Body of pancreas (tissue), 4 donors: ENCODE measurements at regions not wholly inside any gene's neighbourhood (a gene's known extent, or its start where the extent isn't known, plus 50 kb on each side); places are given as distances from the start of the nearest gene placed in this dataset.

Experiments
- ATAC-seq: fragments of 150-250 bp; one replicate; pipeline ENCODE4 v1.9.1; 2016
- DNase-seq, 4 donors: peaks; one replicate each; pipeline ENCODE4 v3.0.0-alpha.2; 2019
- H3K27ac ChIP-seq, 4 donors: fragments of 200-600 bp; sonication (generic); 1 replicate in 3 of 4; 2 replicates in 1 of 4; pipeline versions ENCODE4 v1.5.1 to v1.6.1; 2016 to 2019; ENCODE audit warnings: mild to moderate bottlenecking in 1 of 4, mixed read lengths in 1 of 4, moderate library complexity in 1 of 4
- H3K27me3 ChIP-seq, 2 donors: fragments of 200-600 bp; sonication (generic); one replicate each; pipeline ENCODE4 v1.6.0; 2016; ENCODE audit warnings: mild to moderate bottlenecking in 1 of 2
- H3K36me3 ChIP-seq, 2 donors: fragments of 200-600 bp; sonication (generic); replicated peaks in 1 of 2; 2 replicates each; pipeline ENCODE4 v1.5.1; 2016; ENCODE audit warnings: low read depth in 2 of 2; ENCODE audit not compliant: insufficient read depth in 1 of 2
- H3K4me1 ChIP-seq: fragments of 200-600 bp; sonication (generic); one replicate; pipeline ENCODE4 v1.6.0; 2016
- H3K4me3 ChIP-seq, 2 donors: fragments of 200-600 bp; sonication (generic); 1 replicate in 1 of 2; 2 replicates in 1 of 2; pipeline ENCODE4 v1.5.1; 2016 to 2019
- H3K9me3 ChIP-seq, 3 donors: fragments of 200-600 bp; sonication (generic); 1 replicate in 2 of 3; 2 replicates in 1 of 3; pipeline ENCODE4 v1.5.1; 2016
- CTCF ChIP-seq, 7 experiments: fragments of 450-650 bp in 4 of 7; fragments of 200-600 bp in 3 of 7; sonication (generic) in 3 of 7; IDR thresholded peaks; one replicate each; pipeline ENCODE4 v1.5.1; 2016 to 2019; ENCODE audit warnings: antibody characterized with exemption in 7 of 7
- POLR2A ChIP-seq, 3 donors: fragments of 450-650 bp; IDR thresholded peaks; one replicate each; pipeline ENCODE4 v1.6.1; 2016; ENCODE audit warnings: antibody characterized with exemption in 3 of 3, mild to moderate bottlenecking in 2 of 3
- WGBS, 2 donors: methylation state at CpG; one replicate each; pipeline ENCODE4 v1.1.5; 2017; 5-methylcytosine and 5-hydroxymethylcytosine counted together
- intact Hi-C: fragments of 100-400 bp; cut with DNase I; formaldehyde crosslinking; loops from one replicate; pipeline ENCODE4 v1.15.1; 2023

GRCh38 chr20:52751571-52751970 is 220.6 kb upstream of the TSHZ2 start:
- WGBS, 2 donors: 78 to 87% methylated on average over 3 of the region's 3 CpGs
- H3K27ac ChIP-seq: no peak overlapping the region
- H3K4me1 ChIP-seq: no peaks in the 10 kb centered on the region
- no peak for ATAC-seq
- H3K9me3 ChIP-seq: no peaks in the 10 kb centered on the region
- no peak for DNase-seq
- no peaks in the 10 kb centered on the region for H3K27me3 ChIP-seq
- intact Hi-C loops: no loop called here
- no peak for TF ChIP-seq CTCF (IDR thresholded peaks at IDR 0.05)
- TF ChIP-seq POLR2A (IDR thresholded peaks at IDR 0.05): no peak
- H3K4me3 ChIP-seq: no peak overlapping the region
- no peaks in the 10 kb centered on the region for H3K36me3 ChIP-seq

GRCh38 chr20:52749938-52750337 is 222.2 kb upstream of the TSHZ2 start:
- TF ChIP-seq POLR2A (IDR thresholded peaks at IDR 0.05) (no peak), CTCF (IDR thresholded peaks at IDR 0.05) (no peak)
- Histone ChIP-seq H3K27me3 (no peaks in the 10 kb centered on the region), H3K27ac (no peak overlapping the region), H3K4me1 (no peaks in the 10 kb centered on the region), H3K9me3 (no peaks in the 10 kb centered on the region), H3K4me3 (no peak overlapping the region), H3K36me3 (no peaks in the 10 kb centered on the region)
- no peak for ATAC-seq
- intact Hi-C loops: no loop called here
- WGBS, 2 donors: 64 to 72% methylated on average over 5 of the region's 5 CpGs
- no peak for DNase-seq

- Histone ChIP-seq H3K4me3 (no peak overlapping the region), H3K27me3 (no peaks in the 10 kb centered on the region), H3K36me3 (no peaks in the 10 kb centered on the region), H3K27ac (no peak overlapping the region), H3K4me1 (no peaks in the 10 kb centered on the region), H3K9me3 (no peaks in the 10 kb centered on the region)
- WGBS, 2 donors: 61 to 85% methylated on average over 1 of the region's 1 CpG
- ATAC-seq: no peak
- DNase-seq: no peak
- TF ChIP-seq CTCF (IDR thresholded peaks at IDR 0.05) (no peak), POLR2A (IDR thresholded peaks at IDR 0.05) (no peak)
- intact Hi-C loops: no loop called here
Measured at GRCh38 chr20:52748990-52749389, 223.2 kb upstream of the TSHZ2 start.

- H3K27ac ChIP-seq: no peak overlapping the region
- H3K27me3 ChIP-seq: no peaks in the 10 kb centered on the region
- no peak overlapping the region for H3K4me3 ChIP-seq
- DNase-seq (no peak), ATAC-seq (no peak)
- no peaks in the 10 kb centered on the region for H3K4me1 ChIP-seq
- no peaks in the 10 kb centered on the region for H3K9me3 ChIP-seq
- TF ChIP-seq POLR2A (IDR thresholded peaks at IDR 0.05): no peak
- no peak for TF ChIP-seq CTCF (IDR thresholded peaks at IDR 0.05)
- intact Hi-C loops: no loop called here
- 71 to 77% methylated on average over 12 of the region's 12 CpGs for WGBS, 2 donors
- no peaks in the 10 kb centered on the region for H3K36me3 ChIP-seq
Measured at GRCh38 chr20:52748285-52748932, 223.7 kb upstream of the TSHZ2 start.

- H3K27ac ChIP-seq: no peak overlapping the region
- 44 to 50% methylated on average over 8 of the region's 8 CpGs for WGBS, 2 donors
- no peaks in the 10 kb centered on the region for H3K27me3 ChIP-seq
- TF ChIP-seq CTCF (IDR thresholded peaks at IDR 0.05) (peak in 6 of 7 experiments; percentile 8 to 54 (median 37)), POLR2A (IDR thresholded peaks at IDR 0.05) (no peak)
- H3K9me3 ChIP-seq: no peaks in the 10 kb centered on the region
- DNase-seq (peak in 3 of 4 donors; percentile 12 to 19 (median 12)), ATAC-seq (peak; percentile 50)
- H3K4me1 ChIP-seq: no peaks in the 10 kb centered on the region
- intact Hi-C loops: no loop called here
- no peak overlapping the region for H3K4me3 ChIP-seq
- no peaks in the 10 kb centered on the region for H3K36me3 ChIP-seq
Measured at GRCh38 chr20:52747845-52748284, 224.3 kb upstream of the TSHZ2 start.
